HG03097 (cell line): ENCODE measurements at regions not wholly inside any gene's neighbourhood (a gene's known extent, or its start where the extent isn't known, plus 50 kb on each side); places are given as distances from the start of the nearest gene placed in this dataset.
"Not testable (repeated sequence)": the region's sequence is repeated elsewhere in the genome, so short reads cannot be mapped to it uniquely, and the experiment has no call there.

Experiments used
- ATAC-seq: cut with Tn5 transposase; IDR thresholded peaks from one replicate; pipeline ENCODE4 v1.9.1; 2021; ENCODE audit not compliant: unreplicated experiment, low FRiP score

- no peak for ATAC-seq
Observed at GRCh38 chr4:110424144-110424543, 51.8 kb upstream of the ENPEP start.

GRCh38 chr4:110418641-110419040 lies 57.3 kb upstream of the ENPEP start:
- no peak for ATAC-seq

GRCh38 chr4:110417136-110417535 lies 58.8 kb upstream of the ENPEP start:
- ATAC-seq = no peak

GRCh38 chr4:110415478-110415877 lies 60.5 kb upstream of the ENPEP start:
- ATAC-seq = no peak

GRCh38 chr4:110415041-110415440 lies 60.9 kb upstream of the ENPEP start:
- no peak for ATAC-seq

GRCh38 chr4:110414561-110414920 lies 61.4 kb upstream of the ENPEP start:
- ATAC-seq = no peak

- ATAC-seq = not testable (repeated sequence)
Observed at GRCh38 chr4:110413807-110414560, 62.0 kb upstream of the ENPEP start.

GRCh38 chr4:110412354-110413065 lies 63.4 kb upstream of the ENPEP start:
- ATAC-seq = no peak

GRCh38 chr4:110411574-110412011 lies 64.4 kb upstream of the ENPEP start:
- ATAC-seq = no peak

GRCh38 chr4:110410853-110411573 lies 64.9 kb upstream of the ENPEP start:
- not testable (repeated sequence) for ATAC-seq

GRCh38 chr4:110400086-110400485 lies 75.9 kb upstream of the ENPEP start:
- ATAC-seq = no peak

GRCh38 chr4:110399046-110399445 lies 76.9 kb upstream of the ENPEP start:
- not testable (repeated sequence) for ATAC-seq

GRCh38 chr4:110396963-110397362 lies 79.0 kb upstream of the ENPEP start:
- no peak for ATAC-seq

GRCh38 chr4:110395421-110395820 lies 80.5 kb upstream of the ENPEP start:
- ATAC-seq = no peak

GRCh38 chr4:110394871-110395270 lies 81.1 kb upstream of the ENPEP start:
- ATAC-seq = no peak

GRCh38 chr4:110381784-110382183 lies 94.2 kb upstream of the ENPEP start:
- ATAC-seq = no peak

- no peak for ATAC-seq
Observed at GRCh38 chr4:110372485-110372884, 103.5 kb upstream of the ENPEP start.

GRCh38 chr4:110371016-110371770 lies 104.8 kb upstream of the ENPEP start:
- no peak for ATAC-seq

- no peak for ATAC-seq
Observed at GRCh38 chr4:110368409-110368808, 107.5 kb upstream of the ENPEP start.

GRCh38 chr4:110367156-110367555 lies 108.8 kb upstream of the ENPEP start:
- ATAC-seq = no peak

- ATAC-seq = no peak
Observed at GRCh38 chr4:110365761-110366160, 110.2 kb upstream of the ENPEP start.
